HG02759 (cell line): ENCODE measurements at regions not wholly inside any gene's neighbourhood (a gene's known extent, or its start where the extent isn't known, plus 50 kb on each side); places are given as distances from the start of the nearest gene placed in this dataset.
"Not testable (repeated sequence)": the region's sequence is repeated elsewhere in the genome, so short reads cannot be mapped to it uniquely, and the experiment has no call there.

Source experiments
- ATAC-seq: cut with Tn5 transposase; IDR thresholded peaks from one replicate; pipeline ENCODE4 v1.9.1; 2021; ENCODE audit warnings: mild to moderate bottlenecking, moderate library complexity; ENCODE audit not compliant: unreplicated experiment

DNA sequence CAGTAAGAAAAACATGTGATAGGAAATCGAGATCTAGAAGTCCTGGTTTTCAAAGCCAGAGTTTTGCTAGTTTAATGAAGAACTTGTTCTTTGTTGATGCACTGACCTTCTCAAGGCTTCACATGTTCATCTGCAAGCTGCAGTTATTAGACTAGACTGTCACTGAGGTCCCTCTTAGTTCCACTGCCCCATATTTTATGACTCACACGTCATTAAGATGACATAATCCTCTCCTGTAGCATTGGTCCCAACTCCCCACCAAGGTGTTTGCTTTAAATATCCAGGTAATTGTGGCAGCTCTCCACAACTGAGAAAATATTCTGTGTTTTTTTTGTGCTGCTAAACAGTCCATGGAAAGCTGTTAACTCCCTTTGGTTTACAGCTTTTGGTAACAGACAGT is 149.7 kb downstream of the MREG start:
- ATAC-seq: no peak

DNA sequence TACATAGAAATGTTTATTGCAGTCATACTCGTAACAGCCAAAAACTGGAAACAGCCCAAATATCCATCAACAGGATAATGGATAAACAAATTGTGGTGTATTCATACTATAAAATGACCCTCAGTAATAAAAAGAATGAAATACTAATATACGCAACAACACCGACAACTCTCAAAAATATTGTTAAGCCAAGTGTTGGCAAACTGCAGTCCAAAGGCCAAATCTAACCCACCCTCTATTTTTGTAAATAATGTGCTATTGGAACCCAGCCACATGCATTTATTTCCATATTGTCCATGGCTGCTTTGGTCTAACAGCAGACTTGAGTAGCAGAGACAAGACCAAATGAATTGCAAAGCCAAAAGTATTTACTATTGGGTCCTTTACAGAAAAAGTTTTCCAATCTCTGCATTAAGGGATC is 151.0 kb downstream of the MREG start:
- ATAC-seq: no peak

DNA sequence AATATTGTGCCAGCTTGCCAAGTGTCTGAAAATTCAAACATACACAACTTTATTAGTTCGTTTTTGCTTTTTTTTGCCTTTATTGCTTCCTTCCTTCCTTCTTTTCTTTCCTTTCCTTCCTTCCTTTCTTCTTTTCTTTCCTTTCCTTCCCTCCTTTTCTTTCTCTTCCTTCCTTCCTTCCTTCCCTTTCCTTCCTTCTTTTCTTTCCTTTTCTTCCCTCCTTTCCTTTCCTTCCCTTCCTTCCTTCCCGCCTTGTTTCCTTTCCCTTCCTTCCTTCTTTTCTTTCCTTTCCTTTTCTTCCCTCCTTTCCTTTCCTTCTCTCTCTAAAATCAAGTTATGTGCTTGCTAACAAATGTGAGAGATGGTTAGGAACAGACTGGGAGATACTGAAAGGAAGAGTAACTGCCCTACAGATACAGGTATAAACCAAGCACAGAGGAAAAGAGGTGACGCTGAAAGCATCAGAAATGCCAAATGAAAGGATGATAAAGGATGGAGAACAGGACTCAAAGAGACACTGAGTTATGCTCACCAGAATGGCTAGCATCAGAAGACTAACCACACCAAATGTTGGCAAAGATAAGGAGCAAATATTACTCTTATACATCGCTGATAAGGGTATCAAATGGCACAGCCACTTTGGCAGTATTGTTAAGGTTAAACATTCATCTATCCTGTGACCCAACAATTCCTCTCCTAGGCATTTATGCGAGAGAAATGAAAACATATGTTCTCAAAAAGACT is 151.6 kb downstream of the MREG start:
- no peak for ATAC-seq

- no peak for ATAC-seq
Measured at GRCh38 chr2:215856080-215856479, 157.3 kb downstream of the MREG start.

DNA sequence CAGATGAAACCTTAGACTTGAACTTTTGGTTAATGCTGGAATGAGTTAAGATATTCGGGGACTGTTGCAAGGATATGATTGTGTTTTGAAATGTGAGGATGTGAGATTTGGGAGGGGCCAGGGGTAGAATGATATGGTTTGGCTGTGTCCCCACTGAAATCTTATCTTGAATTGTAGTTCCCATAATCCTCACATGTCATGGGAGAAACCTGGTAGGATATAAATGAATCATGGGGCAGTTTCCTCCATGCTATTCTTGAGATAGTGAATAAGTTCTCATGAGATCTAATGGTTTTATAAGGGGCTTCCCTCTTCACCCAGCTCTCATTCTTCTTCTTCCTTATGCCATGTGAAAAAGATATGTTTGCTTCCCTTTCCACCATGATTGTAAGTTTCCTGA is 158.0 kb downstream of the MREG start:
- ATAC-seq: not testable (repeated sequence)

DNA sequence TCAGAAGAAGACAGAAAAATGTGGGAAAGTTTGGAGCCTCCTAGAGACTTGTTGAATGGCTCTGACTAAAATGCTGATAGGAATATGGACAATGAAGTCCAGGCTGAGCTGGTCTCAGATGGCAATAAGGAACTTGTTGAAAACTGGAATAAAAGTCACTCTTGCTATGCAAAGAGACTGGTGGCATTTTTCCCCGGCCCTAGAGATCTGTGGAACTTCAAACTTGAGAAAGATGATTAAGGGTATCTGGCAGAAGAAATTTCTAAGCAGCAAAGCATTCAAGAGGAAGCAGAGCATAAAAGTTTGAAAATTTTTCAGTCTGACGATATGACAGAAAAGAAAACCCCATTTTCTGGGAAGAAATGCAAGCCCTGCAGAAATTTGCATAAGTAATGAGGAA is 159.3 kb downstream of the MREG start:
- ATAC-seq: no peak

GRCh38 chr2:215851696-215852095 is 161.7 kb downstream of the MREG start:
- no peak for ATAC-seq

GRCh38 chr2:215851082-215851481 is 162.3 kb downstream of the MREG start:
- no peak for ATAC-seq

- ATAC-seq: no peak
Measured at GRCh38 chr2:215850380-215850779, 163.0 kb downstream of the MREG start.

GRCh38 chr2:215849771-215850170 is 163.6 kb downstream of the MREG start:
- ATAC-seq: no peak

- ATAC-seq: no peak
Measured at GRCh38 chr2:215848698-215849097, 164.7 kb downstream of the MREG start.

GRCh38 chr2:215848146-215848545 is 165.2 kb downstream of the MREG start:
- ATAC-seq: no peak

- no peak for ATAC-seq
Measured at GRCh38 chr2:215847718-215848117, 165.6 kb downstream of the MREG start.

- ATAC-seq: no peak
Measured at GRCh38 chr2:215847056-215847455, 166.3 kb downstream of the MREG start.

- ATAC-seq: peak; percentile 71
Measured at GRCh38 chr2:215845839-215846586, 167.3 kb downstream of the MREG start.

- no peak for ATAC-seq
Measured at GRCh38 chr2:215843579-215843978, 169.8 kb downstream of the MREG start.

- ATAC-seq: peak; percentile 6
Measured at GRCh38 chr2:215841175-215841816, 172.1 kb downstream of the MREG start.

DNA sequence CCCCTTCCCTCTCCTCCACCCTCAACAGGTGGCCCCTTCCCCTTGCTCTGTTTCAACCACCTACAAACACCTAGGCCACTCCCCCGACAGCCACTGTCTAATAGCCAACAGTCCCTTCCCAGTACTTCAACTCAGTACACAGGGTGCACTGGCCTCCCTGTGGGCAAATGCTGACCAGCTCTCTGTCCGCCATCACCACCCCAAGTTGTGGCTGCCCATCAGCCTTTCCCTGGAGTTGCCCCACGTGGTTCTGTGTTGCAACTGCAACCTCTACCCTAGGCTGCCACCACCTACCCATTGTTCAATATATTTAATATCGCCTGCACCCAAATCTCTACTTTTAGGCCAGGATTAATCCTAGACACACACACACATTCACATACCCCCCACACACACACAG is 173.5 kb downstream of the MREG start:
- ATAC-seq: no peak

GRCh38 chr2:215839309-215839708 is 174.0 kb downstream of the MREG start:
- ATAC-seq: no peak

GRCh38 chr2:215836881-215837280 is 176.5 kb downstream of the MREG start:
- ATAC-seq: no peak

- no peak for ATAC-seq
Measured at GRCh38 chr2:215835657-215836056, 177.7 kb downstream of the MREG start.

- no peak for ATAC-seq
Measured at GRCh38 chr2:215835231-215835630, 178.1 kb downstream of the MREG start.
